GM19328 (cell line): ENCODE measurements at regions not wholly inside any gene's neighbourhood (a gene's known extent, or its start where the extent isn't known, plus 50 kb on each side); places are given as distances from the start of the nearest gene placed in this dataset.
"Not testable (repeated sequence)": the region's sequence is repeated elsewhere in the genome, so short reads cannot be mapped to it uniquely, and the experiment has no call there.

Experiments used
- ATAC-seq: cut with Tn5 transposase; IDR thresholded peaks from one replicate; pipeline ENCODE4 v1.9.1; 2021; ENCODE audit warnings: mild to moderate bottlenecking, moderate library complexity; ENCODE audit not compliant: unreplicated experiment

DNA sequence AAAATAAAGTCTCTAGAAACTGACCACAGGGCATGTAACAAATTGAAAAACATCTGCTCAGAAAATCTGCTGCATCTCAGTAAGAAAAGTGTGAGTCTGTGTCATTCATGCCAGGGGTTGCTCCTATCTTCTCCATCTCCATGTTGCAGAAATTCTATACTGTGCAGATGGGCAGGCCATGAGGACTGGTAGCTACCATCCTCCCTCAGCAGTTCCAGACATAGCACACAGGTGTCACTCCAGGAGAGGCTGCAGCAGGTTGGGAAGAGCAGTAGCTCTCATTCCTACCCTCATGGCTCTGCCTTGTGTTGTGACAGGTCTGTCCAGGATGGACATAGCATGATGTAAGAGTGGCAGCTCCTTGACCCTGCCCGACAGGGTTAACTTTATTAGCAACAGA lies 173.4 kb downstream of the NDUFS4 start:
- no peak for ATAC-seq

- no peak for ATAC-seq
These were observed 177.7 kb downstream of the NDUFS4 start for GRCh38 chr5:53738105-53738504.

DNA sequence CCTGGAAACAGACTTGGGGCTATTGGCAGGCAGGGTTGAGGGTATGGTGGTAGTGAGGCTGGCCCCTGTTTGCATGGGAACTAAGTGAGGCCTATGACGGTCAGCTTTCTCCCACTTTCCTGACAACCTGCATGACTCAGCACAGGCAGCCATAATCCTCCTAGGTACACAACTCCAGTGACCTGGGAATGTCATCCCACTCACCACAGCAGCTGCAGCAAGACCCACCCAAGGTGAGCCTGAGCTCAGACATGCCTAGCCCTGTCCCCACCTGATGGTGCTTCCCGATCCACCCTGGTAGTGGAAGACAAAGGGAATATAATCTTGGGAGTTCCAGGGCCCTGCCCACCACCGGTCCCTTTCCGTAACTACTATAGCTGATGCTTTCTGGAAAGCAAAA lies 178.7 kb downstream of the NDUFS4 start:
- ATAC-seq: no peak

DNA sequence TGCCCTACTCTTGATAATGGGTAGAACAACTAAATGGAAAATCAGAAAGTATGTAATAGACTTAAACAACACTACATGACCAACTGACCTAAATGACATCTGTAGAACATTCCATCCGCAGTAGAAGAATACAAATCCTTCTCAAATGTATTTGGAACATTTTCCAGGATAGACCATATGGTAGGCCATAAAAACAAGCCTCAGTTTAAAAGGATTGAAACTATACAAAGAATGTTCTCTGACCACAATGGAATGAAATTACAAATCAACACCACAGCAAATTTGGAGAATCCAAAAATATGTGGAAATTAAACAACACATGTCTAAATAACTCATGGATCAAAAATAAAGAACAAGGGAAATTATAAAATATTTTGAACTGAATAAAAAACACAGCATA lies 189.2 kb downstream of the NDUFS4 start:
- ATAC-seq: no peak

GRCh38 chr5:53752282-53752681 lies 191.8 kb downstream of the NDUFS4 start:
- not testable (repeated sequence) for ATAC-seq

DNA sequence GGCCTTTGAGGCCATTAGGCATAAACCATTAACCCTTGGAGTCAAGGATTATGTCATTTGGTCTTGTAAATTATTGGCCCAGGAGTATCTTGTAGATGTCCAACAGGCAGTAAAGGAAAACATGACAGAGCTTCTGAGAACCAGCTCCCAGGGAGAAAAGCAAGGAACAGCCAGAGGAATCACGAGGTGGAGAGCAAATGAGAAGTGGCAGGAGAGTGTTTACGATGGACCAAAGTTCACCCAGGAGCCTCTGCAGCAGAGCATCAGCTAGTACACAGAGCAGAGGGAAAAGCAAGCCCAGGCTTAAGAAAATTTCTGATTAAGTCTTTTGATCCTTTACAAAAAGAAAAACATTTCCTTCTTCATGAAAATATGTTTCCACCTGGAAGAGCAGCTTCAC lies 206.2 kb downstream of the NDUFS4 start:
- no peak for ATAC-seq

- no peak for ATAC-seq
These were observed 217.6 kb downstream of the NDUFS4 start for GRCh38 chr5:53777864-53778618.

GRCh38 chr5:53779541-53779981 lies 219.1 kb downstream of the NDUFS4 start:
- ATAC-seq: no peak

- ATAC-seq: no peak
These were observed 222.2 kb downstream of the NDUFS4 start for GRCh38 chr5:53782620-53783019.

- no peak for ATAC-seq
These were observed 223.3 kb downstream of the NDUFS4 start for GRCh38 chr5:53783624-53784228.

- ATAC-seq: no peak
These were observed 224.2 kb downstream of the NDUFS4 start for GRCh38 chr5:53784596-53784995.

GRCh38 chr5:53785924-53786323 lies 225.5 kb downstream of the NDUFS4 start:
- no peak for ATAC-seq

DNA sequence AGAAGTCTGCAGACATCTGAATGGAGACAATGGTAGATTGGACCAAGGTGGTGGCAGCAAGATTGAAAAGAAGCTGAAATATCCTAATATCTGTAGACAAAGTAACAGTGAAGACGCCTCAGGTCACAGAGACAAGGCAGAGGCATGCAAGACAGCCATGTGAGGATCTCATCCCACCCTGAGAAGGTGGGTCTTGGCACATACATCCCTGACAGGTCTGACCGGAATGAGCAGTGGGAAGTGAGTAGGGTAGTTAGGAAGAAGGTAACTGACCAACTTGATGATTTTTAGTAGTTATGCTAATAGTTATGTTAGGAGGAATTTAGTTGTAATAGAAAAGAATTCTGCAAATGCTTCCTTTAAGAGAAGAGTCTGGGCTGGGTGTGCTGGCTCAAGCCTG lies 229.6 kb downstream of the NDUFS4 start:
- ATAC-seq: no peak

- no peak for ATAC-seq
These were observed 231.9 kb downstream of the NDUFS4 start for GRCh38 chr5:53792338-53792737.

GRCh38 chr5:53799644-53800043 lies 239.2 kb downstream of the NDUFS4 start:
- not testable (repeated sequence) for ATAC-seq

GRCh38 chr5:53808392-53808791 lies 248.0 kb downstream of the NDUFS4 start:
- ATAC-seq: not testable (repeated sequence)

DNA sequence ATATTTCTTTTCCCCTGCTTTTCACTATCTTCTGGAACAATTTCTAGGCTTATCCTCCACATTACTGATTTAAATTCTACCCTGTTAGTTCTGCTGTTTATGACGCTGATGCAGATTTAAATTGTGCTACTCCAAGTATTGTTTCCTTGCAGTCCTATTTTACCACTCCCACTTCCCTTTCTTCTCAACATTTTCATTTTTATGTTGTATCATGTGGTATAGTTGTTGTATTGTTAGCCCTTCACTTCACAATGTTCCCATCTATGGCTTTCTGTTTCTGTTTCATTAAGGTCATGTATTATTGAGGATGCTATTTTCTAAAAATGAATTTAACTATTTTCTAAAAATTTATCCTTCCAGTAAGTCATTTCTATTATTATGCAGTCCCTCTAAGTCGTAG lies 254.4 kb downstream of the NDUFS4 start:
- no peak for ATAC-seq

DNA sequence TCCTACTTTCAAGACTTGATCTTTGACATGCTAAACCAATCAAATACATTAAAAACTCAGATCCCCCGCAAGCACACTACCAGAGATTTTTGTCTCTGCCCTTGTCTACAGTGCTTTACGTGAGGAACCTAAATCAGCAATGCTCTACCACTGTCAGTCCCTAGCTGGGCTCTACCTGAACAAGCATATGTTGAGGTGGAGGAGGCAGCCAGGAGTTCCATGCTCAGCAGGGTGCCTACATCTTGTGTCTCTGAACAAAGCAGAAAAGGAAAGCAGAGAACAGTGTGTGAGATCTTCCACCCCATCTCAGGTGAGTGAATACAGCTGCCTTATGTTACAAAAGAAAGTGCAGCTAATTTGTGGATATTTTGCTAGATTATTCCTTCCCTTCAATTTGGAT lies 255.0 kb downstream of the NDUFS4 start:
- no peak for ATAC-seq

GRCh38 chr5:53817183-53817582 lies 256.7 kb downstream of the NDUFS4 start:
- no peak for ATAC-seq

DNA sequence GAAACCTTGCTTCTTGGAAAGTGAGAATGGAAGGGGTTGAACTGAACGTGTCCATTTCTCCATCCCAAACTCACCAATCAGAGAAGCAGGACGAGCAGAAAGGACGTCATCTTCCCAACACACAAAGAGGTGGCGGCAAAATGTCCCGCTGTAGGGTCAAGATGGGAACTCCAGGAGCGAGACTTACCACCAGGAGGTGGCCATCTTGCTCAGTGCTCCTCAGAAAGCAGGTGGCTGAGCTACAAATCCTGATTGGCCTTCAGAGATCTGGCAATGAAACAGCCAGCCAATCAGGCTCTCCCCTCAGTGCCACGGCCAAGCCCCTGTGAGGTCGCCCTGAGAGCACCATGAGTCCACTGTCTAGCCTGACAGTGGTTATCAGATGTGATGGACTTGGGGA lies 259.0 kb downstream of the NDUFS4 start:
- ATAC-seq: no peak

DNA sequence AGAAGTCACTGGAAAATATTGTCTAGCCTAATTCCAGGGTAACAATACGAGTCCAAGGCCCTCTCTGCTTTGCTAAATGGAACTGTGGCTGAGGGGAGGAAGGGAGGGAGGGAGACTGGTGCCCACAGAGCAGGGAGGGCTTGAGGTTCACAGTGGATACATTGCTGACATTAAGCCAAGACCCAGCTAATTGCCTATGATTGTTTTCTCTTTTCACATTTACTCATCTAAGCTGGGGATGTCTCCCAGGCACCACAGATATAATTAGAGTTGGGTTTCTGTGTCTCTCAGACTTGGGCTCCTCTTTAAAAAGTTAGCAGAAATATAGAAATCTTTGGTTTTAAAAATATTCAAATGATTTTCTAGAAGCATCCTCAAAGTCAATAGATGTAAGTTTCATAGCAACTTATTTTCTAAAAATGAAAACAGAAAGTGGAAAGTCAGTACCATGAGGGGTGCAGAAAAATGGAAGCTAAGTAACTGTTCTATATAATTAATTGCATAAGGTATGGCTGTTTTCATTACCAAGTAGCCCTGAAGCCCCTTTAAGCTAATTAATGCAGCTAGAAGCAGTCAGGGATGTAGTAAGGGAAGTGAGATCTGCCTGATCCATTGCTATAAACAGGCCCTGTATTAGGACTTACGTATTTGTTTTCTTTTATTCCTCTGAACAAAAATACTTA lies 259.8 kb downstream of the NDUFS4 start:
- peak; percentile 37 for ATAC-seq

DNA sequence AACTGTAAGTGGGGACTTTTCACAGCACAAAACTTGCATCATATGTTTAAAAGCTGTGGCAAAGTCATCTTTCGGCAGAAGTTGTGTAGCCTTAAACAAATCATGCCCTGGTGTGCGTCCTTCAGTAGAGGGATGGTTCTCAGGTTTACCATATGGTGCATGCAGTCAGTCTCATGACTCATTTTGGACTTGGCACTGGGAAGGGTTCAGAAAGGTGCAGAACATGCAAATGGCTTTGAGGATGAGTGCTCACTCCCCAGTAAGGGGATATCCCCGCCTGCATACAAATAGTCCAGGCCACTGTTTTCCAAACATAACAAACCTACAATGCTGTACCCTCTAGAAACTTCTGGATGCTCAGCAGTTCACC lies 260.3 kb downstream of the NDUFS4 start:
- ATAC-seq: peak; percentile 91
